GM21526 (cell line): ENCODE measurements at regions not wholly inside any gene's neighbourhood (a gene's known extent, or its start where the extent isn't known, plus 50 kb on each side); places are given as distances from the start of the nearest gene placed in this dataset.

Experiments
- ATAC-seq: cut with Tn5 transposase; IDR thresholded peaks from one replicate; pipeline ENCODE4 v1.9.1; 2021; ENCODE audit warnings: moderate library complexity; ENCODE audit not compliant: unreplicated experiment, low FRiP score

GRCh38 chr5:4208996-4209395 is 613.4 kb downstream of the IRX1 start:
- ATAC-seq, result no peak

- ATAC-seq, result no peak
Observed at GRCh38 chr5:4212071-4212739, 616.6 kb downstream of the IRX1 start.

GRCh38 chr5:4212981-4213819 is 617.6 kb downstream of the IRX1 start:
- no peak for ATAC-seq

GRCh38 chr5:4215143-4215542 is 619.5 kb downstream of the IRX1 start:
- ATAC-seq, result no peak

GRCh38 chr5:4216142-4216541 is 620.5 kb downstream of the IRX1 start:
- no peak for ATAC-seq

- ATAC-seq, result no peak
Observed at GRCh38 chr5:4220016-4220415, 624.4 kb downstream of the IRX1 start.

GRCh38 chr5:4221048-4221447 is 625.4 kb downstream of the IRX1 start:
- no peak for ATAC-seq

GRCh38 chr5:4222147-4222546 is 626.5 kb downstream of the IRX1 start:
- ATAC-seq, result no peak

GRCh38 chr5:4222821-4223220 is 627.2 kb downstream of the IRX1 start:
- no peak for ATAC-seq

GRCh38 chr5:4225741-4226140 is 630.1 kb downstream of the IRX1 start:
- no peak for ATAC-seq

GRCh38 chr5:4226565-4226964 is 630.9 kb downstream of the IRX1 start:
- no peak for ATAC-seq

GRCh38 chr5:4228708-4229107 is 633.1 kb downstream of the IRX1 start:
- ATAC-seq, result no peak

GRCh38 chr5:4229414-4230292 is 634.0 kb downstream of the IRX1 start:
- no peak for ATAC-seq

- no peak for ATAC-seq
Observed at GRCh38 chr5:4230471-4230785, 634.8 kb downstream of the IRX1 start.

- ATAC-seq, result no peak
Observed at GRCh38 chr5:4230786-4231641, 635.4 kb downstream of the IRX1 start.

- ATAC-seq, result no peak
Observed at GRCh38 chr5:4232084-4232483, 636.5 kb downstream of the IRX1 start.

GRCh38 chr5:4233671-4234070 is 638.0 kb downstream of the IRX1 start:
- no peak for ATAC-seq

- no peak for ATAC-seq
Observed at GRCh38 chr5:4243479-4244264, 648.0 kb downstream of the IRX1 start.

- no peak for ATAC-seq
Observed at GRCh38 chr5:4244306-4244705, 648.7 kb downstream of the IRX1 start.

- ATAC-seq, result no peak
Observed at GRCh38 chr5:4245076-4245475, 649.4 kb downstream of the IRX1 start.
